Testis (tissue), 2 donors: ENCODE measurements at regions not wholly inside any gene's neighbourhood (a gene's known extent, or its start where the extent isn't known, plus 50 kb on each side); places are given as distances from the start of the nearest gene placed in this dataset.

Source experiments
- CTCF ChIP-seq, 3 experiments: fragments of 450-650 bp in 2 of 3; fragments of 200-600 bp in 1 of 3; sonication (generic) in 1 of 3; IDR thresholded peaks; one replicate each; pipeline ENCODE4 v1.5.1; 2016 to 2019; ENCODE audit warnings: antibody characterized with exemption in 3 of 3, mild to moderate bottlenecking in 2 of 3, moderate library complexity in 1 of 3
- POLR2A ChIP-seq: fragments of 450-650 bp; IDR thresholded peaks from one replicate; pipeline ENCODE4 v1.6.1; 2017; ENCODE audit warnings: antibody characterized with exemption, mild to moderate bottlenecking, moderate library complexity

DNA sequence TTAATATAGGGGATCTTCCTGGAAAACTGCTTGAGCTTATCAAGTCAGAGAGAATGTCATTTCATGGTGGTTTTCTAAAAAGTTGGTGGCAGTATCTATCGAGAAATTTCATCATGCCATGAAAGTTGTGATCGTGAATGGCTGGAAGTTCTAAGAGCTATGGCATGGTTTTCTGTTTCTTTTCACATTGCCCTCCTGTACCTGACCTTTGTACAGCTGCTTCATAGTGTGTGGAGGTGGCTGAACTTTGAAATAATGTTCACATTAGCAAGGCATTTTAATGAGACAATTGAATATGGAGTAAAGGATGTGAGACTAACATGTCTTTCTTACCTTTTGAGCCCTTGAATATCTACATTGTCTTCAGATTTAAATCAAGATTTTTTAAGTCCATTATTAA, 278.2 kb upstream of the ID4 start:
- TF ChIP-seq CTCF (IDR thresholded peaks at IDR 0.05) (no peak), POLR2A (no peak)
